NCI-H748 (cell line): ENCODE measurements at regions not wholly inside any gene's neighbourhood (a gene's known extent, or its start where the extent isn't known, plus 50 kb on each side); places are given as distances from the start of the nearest gene placed in this dataset.
A peak's percentile ranks its signal among the peaks of the same experiment; 100 is the strongest.
"Not testable (repeated sequence)": the region's sequence is repeated elsewhere in the genome, so short reads cannot be mapped to it uniquely, and the experiment has no call there.

Source experiments
- DNase-seq: peaks from one replicate; lab custom pipeline; 2025; ENCODE audit not compliant: unreplicated experiment; lab: John Stamatoyannopoulos, UW

DNA sequence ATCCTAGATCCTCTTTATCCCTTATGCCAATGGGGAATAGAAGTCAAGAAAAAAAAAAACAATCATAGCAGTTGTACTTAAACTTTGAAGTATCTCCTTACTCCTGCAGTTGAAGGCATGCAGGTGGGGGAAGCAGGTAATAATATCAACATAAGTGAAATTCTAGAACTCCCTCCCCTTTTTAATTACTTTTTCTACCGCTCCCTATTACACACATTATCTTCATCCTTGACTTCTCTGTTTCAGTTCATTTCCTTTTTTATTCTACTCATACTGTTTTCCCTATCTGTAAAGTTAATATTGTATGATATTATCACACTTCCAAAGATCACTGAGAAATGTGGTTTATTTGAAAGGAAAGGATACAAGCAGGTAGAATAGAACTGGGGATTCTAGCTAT, 962.0 kb downstream of the PLA2G4A start:
- no peak for DNase-seq

DNA sequence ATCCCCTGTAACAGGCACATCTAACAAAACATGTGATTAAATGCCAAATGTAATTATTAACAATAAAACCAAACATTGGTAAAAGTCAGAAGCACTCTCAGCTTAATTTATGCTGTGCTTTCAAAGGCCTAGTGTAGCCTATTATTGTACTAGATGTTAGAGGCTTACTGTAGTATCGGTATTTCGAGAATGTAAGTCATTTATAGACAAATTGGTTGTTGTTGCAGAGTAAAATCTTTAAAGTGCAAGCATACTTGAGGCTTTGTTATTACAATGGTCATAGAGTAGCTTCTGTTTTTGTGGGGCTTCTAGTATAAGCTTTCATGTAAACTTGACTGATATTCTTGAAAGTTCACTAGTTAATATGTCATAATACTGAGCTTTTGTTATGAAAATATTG, 965.8 kb downstream of the PLA2G4A start:
- no peak for DNase-seq

DNA sequence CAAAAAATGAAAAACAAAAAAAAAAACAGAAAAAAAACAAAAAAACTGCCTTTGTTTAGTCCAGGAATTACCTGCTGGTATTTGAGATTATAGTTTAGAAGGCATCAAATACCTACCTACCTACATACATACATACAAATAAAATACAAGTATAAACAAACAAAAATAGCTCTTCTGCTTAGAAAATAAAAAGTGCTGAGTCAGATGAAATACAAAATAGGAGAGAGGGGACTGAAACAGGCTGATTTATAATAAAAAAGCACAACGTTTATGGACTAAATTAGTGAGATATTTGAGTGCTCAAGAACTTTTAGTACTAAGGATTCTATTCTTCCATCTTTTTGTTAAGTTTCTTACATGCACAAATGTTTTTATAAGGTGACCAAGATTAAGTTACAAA, 980.8 kb downstream of the PLA2G4A start:
- DNase-seq = no peak

DNA sequence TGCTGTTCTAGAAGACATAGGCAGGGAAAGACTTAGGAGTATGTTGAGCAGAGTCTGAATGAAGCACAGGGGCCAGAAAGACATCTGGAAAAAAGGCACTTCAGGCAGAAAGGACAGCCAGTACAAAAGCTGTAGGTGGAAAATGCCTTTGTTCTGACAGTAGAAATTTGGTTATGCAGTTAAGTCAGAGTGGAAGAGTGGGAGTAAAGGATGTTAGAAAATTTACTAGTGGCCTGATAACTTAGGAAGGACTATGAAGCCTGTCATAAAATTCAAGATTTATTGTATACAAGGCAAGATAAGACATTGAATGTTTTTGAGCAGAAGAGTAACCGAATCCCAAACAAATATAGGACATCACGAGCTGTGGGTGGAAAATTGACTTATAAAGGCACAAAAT, 987.9 kb downstream of the PLA2G4A start:
- no peak for DNase-seq

DNA sequence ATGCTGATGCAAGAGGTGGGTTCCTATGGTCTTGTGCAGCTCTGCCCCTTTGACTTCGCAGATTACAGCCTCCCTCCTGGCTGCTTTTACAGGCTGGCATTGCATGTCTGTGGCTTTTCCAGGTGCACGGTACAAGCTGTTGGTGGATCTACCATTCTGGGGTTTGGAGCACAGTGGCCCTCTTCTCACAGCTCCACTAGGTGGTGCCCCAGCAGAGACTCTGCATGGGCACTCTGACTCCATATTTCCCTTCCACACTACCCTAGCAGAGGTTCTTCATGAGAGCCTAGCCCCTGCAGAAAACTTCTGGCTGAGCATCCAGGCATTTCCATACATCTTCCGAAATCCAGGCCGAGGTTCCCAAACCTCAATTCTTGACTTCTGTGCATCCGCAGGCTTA, 989.0 kb downstream of the PLA2G4A start:
- DNase-seq = no peak

DNA sequence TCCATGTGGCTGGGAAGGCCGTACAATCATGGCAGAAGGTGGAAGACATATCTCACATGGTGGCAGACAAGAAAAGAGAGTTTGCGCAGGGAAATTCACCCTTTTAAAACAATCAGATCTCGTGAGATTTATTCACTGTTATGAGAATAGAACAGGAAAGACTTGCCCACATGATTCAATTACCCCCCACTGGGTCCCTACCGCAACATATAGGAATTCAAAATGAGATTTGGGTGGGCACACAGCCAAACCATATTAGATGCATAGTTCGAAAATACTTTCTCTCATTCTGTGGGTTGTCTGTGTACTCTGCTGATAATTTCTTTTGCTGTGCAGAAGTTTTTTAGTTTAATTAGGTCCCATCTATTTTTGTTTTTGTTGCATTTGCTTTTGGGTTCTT, 990.3 kb downstream of the PLA2G4A start:
- no peak for DNase-seq

DNA sequence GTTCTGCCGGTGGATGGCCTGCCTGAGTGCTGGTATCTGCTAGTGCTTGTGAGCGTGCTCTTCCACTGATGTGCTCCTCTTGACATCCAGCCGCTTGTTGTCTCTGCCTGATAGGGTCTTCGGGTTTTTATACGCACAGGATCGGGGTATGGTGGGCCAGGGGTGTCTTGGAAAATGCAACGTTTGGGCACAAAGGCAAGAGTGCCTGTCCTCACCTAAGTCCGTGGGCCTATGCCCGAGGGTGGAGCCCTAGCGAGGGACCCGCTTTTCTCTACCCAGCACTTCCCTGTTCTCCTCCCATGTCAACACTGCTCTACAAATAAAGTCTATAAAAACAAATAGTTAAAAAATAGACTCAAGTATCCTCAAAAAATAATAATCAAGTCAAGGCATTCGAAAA, 1007.8 kb downstream of the PLA2G4A start:
- DNase-seq = no peak

DNA sequence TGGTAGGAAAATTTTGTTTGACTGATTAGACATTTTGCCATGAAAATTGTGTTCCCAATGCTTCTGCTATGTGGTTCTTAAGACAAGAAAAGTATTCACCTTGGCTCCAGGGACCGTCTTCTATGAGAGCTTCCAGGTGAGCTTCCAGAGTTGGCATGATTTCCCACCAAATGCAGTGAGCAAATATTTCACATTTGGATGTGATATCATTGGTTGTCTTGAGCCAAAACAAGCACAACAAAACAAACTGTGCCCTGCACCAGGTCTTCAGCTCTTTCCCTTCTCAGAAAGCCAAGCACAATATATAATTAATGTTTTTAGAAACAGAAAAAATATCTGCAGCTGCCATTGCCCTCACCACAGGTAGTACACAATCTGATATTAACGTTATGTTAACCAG, 1009.0 kb downstream of the PLA2G4A start:
- DNase-seq = peak; percentile 66

DNA sequence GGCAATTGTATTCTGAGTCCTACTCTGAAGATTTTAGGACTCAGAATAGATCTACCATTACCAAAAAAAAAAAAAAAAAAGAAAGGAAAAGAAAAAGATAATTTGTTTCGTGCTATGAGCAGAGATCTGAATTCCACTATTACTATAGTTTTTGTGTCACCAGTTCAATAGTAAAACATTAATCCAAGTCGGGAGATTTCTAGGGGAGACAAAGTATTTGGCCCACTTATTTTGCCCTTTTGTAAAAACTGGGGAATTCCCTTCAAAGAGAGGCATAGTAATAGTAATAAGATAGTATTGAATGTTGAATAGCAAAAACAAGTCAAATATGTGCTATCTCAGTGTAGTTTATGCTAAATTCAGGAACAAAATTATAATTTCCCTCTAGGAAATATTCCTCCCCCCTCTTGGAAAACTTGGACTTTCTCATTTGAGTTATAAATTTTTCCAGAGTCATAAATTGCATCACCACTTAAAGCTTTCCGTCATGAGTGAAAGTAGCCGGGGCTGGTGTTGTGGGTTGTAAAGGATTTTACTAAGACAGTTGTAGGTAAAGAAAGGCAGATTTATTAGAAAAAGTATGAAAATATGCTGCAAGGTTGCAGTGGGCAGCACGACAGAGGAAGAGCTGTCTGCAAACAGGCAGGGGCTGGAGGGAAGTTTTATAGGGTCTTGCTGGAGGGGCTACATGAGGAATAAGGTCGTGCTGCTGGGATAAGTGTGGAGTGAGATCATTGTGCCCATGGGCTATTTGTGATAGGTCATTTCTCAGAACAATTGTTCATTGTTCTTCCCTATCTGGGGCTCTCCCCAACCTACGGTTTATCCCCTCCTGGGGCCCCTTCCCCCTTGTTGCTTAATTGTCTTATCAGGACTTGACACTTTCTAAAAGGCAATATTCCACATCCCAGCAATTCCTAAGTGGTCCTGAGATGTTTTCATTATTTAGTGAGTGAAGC, 1009.9 kb downstream of the PLA2G4A start:
- DNase-seq = peak; percentile 22

DNA sequence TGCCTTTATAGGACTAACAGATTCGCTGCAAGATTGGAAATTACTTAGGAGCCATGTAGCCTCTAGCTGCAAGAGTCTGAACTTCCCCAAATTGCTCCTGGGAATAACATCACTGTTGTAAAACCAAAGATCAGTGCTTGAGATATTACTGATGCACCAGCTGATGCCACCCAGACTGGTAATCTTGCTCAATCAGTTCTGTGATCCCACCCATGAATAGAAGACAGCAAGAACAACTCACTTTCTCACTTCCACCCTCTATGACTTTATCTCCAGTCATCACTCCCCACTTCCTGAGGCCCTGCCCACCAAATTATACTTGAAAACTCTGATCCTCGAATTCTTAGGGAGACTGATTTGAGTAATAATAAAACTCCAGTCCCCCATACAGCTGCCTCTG, 1011.1 kb downstream of the PLA2G4A start:
- DNase-seq = no peak

DNA sequence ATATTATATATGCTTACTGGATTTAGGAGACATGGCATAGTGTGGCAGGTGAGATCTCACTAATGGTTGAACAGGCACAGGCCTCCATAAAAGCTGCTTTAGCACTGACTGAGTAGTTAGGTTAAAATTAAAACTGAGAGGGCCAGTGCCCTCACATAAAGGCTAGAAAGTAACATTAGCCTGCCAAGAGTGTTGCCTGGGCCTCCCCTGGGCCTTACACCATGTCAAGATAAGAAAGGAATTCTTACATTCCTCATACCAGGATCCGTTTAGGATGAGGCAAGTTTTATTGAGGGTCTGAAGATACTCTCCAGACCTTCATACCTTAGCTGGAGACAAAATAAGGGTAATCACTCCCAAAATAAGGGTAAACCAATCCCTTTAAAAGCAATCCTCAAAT, 1011.8 kb downstream of the PLA2G4A start:
- DNase-seq = no peak

DNA sequence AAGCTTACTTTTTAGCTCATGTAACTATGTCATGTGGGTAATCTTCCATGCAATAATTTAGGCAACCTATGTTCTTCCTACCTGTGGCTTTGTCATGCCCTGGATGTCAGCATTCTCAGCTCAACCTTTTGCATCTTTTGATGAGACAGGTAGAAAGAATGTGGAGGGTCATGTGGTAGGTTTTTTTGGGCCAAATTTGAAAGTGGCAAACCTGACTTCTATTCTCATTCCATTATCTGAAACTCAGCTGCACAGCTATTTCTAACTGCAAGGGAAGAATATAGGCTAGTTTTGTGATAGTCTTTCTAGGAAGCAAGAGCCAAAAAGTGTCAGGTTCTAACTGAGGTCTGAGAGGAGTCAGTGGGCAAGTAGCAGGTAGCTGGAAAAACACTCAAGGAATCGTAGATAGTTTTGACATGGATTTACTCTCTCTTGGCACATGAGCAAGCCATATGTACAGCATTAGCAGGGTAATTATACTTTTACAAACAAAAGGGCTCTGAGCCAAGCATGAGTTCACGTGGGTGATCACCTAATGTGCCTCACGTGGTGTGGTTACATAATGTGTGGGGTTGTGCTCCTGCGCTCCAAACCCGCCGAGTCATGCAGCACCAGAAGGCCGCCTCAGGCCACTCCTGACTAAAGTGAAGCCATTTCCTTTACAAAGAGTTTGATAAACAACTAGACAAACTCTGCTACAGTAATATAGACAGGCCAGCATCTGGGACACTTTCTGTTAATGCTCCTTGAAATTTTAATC, 1013.8 kb downstream of the PLA2G4A start:
- peak; percentile 18 for DNase-seq

DNA sequence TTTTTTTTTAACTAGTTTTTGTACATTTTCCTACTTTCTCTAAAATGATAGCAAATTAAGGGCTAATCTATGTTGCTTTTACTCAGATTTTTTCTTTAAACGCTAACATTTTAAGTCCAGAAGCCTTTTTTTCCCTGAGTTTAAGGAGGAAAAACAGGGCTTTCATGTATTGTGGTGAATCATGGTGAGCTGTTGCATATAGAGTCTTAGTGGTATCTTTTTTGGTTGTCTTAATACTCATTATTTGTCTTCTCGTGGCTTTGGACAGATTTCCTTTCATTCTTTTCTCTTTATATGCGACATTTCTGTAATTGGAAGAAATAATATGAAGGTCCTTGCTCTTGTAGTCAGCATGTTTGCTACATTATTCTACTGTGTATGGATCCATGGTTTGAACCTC, 1015.6 kb downstream of the PLA2G4A start:
- no peak for DNase-seq

DNA sequence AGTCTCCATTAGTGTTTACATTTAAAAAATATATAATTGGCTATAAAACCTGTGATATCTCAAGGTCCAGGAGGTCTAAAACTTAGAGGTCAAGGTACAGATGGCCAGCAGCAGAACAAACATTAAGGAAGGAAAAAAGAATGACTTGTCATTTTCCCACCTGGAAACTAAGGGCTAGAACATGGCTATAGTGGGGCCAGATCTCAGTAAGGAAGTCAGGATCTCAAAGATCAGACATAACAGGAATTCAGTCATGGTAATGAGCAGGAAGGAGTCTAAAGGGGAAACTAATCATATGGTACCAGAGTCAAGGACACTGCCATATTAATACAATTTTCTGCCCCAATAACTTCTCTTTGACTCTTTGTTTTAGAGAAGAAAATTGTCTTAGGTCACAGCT, 1018.8 kb downstream of the PLA2G4A start:
- DNase-seq = no peak

DNA sequence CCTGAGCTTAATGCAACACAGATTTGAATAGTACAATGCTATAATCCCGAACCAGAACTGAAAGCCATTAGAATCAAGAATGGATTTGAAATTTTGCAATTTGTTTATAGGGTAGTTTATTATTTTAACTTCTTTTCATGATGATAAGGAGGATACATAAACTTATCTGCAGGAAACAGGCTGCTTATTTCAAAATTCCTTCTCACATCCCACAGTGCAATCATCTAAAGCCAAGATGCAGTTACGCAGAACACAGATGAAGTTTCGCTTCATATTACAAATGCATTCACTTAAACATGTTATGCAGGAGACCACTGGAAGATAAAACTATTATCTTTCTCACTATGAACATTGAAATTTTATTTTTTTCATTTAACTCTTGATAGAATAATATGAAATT, 1019.6 kb downstream of the PLA2G4A start:
- DNase-seq = no peak

DNA sequence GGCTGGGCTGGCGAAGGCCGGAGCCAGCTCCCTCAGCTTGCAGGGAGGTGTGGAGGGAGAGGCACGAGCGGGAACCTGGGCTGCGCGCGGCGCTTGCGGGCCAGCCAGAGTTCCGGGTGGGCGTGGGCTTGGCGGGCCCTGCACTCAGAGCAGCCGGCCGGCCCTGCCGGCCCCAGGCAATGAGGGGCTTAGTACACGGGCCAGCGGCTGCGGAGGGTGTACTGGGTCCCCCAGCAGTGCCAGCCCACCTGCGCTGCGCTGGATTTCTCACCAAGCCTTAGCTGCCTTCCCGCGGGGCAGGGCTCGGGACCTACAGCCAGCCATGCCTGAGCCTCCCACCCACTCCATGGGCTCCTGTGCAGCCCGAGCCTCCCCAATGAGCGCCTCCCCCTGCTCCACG, 1021.4 kb downstream of the PLA2G4A start:
- not testable (repeated sequence) for DNase-seq

DNA sequence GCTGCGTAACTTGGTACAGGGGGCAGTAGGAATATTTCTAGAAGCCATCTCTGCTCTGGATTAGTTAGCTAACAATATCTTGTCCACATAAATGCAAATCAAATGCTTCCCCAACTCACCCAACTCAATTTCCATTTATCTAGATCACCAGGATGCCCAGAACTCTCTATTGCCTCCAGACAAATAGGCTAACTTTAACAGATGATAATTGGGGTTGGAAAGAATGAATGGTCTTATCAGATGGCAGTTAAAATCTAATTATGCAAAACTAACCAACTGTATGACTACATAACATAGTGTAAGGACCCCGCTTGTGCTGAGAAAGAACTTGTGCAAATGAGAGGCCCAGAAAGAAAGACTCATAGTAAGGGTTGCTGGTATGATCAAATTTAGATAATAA, 1024.8 kb downstream of the PLA2G4A start:
- DNase-seq = no peak

DNA sequence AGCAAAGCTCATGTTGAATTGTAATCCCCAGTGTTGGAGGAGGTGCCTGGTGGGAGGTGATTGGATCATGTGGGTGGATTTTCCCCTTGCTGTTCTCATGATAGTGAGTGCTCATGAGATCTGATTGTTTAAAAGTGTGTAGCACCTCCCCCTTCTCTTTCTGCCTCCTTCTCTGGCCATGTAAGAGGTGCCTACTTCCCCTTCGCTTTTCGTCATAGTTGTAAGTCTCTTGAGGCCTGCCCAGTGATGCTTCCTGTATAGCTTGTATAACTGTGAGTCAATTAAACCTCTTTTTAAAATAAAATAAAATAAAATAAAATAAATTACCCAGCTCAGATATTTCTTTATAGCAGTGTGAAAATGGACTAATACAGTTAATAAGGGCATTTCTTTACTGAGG, 1025.7 kb downstream of the PLA2G4A start:
- no peak for DNase-seq

DNA sequence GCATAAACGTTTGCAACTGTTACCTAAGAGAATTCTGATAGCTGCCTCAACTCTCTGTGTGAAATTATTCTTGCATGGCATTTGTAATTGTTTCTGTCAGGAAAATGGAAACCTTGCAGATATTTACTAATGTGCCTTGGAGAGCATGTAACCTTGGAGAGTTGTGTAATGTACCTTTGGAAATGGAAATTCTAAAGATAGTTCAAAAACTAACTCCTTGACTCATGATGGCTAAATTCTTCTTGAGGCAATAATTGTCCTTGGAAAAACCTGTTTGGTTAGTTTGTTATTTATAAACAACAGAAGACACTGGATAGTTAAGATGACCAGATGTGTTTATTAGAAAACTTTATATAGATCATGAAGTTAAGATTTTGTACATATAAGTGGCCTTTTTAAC, 1033.8 kb downstream of the PLA2G4A start:
- no peak for DNase-seq

DNA sequence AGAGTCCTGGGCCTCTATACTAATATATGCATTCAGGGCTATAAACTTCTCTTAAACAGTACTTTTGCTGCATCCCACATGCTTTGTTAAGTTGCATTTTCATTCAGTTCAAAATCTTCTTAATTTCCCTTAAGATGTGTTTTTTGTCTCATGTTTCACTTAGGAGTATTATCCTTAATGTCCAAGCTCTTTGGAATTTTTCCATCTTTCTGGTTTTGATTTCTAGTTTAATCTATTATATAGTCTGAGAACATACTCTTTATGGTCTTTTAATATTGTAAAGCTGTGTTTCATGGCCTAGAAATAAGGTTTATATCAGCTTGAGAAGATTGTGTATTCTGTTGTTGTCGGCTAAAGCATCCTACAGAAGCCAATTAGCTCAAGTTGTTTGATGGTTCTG, 1041.8 kb downstream of the PLA2G4A start:
- DNase-seq = no peak

DNA sequence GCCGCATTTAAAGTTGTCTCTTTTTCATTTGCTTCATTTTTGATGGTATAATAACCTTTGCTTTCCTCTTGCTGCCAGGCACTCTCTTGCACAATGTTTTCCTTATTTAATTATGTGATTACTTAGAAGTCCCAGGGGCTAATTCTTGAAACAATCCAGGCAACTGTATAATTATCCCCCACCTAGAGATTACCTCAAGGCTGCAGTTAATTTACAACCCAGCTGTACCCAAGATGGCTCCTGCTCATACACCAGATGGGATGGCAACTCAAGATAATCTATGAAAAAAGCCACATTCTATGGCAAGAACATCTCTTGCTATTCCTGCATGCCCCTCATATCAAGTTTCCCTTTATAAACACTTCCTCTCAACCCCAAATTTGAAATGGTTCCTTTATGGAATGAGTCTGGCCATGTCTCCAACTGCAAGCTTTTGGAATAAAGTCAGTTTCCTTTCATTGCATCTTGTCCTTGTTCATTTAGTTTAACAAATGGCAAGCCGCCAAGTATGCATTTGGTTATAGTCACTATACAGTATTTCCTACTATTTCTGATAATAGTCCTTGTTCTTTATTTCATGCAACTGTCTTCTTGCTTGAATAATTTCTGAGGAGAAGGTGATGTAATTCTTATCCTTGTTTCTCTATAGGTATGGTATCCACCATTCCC, 1042.6 kb downstream of the PLA2G4A start:
- peak; percentile 7 for DNase-seq

DNA sequence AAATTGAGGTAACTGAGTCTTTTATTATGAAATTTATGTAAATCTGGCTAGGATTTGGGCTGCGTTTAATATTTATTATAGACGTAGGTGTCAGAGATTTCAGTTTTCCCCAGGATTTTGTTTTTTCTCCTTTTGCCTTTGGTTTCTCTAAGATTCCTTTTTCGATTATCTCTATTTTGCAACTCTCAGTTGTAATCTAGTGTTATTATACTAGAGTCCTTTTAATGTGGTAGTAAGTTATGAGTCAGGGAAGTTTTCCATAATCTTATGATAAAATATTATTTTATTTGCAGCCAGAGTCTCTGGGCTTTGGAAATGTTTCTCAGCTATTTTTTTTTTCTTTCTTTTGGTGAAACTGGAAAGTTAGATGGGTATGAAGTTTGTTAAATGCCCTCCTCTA, 1043.8 kb downstream of the PLA2G4A start:
- no peak for DNase-seq
